ENCODE measurements at regions not wholly inside any gene's neighbourhood (a gene's known extent, or its start where the extent isn't known, plus 50 kb on each side); places are given as distances from the start of the nearest gene placed in this dataset.

- no peak overlapping the region for H3K4me2 ChIP-seq (replicated peaks; ENCODE audit: extremely low read depth, low read length, poor library complexity, severe bottlenecking)
- H3K36me3 ChIP-seq (replicated peaks in 1 of 2; ENCODE audit: control insufficient read depth in 1 of 2, insufficient read depth in 2 of 2, low read length in 2 of 2), result no peaks in the 10 kb centered on the region
- TF ChIP-seq, protein P1, sequence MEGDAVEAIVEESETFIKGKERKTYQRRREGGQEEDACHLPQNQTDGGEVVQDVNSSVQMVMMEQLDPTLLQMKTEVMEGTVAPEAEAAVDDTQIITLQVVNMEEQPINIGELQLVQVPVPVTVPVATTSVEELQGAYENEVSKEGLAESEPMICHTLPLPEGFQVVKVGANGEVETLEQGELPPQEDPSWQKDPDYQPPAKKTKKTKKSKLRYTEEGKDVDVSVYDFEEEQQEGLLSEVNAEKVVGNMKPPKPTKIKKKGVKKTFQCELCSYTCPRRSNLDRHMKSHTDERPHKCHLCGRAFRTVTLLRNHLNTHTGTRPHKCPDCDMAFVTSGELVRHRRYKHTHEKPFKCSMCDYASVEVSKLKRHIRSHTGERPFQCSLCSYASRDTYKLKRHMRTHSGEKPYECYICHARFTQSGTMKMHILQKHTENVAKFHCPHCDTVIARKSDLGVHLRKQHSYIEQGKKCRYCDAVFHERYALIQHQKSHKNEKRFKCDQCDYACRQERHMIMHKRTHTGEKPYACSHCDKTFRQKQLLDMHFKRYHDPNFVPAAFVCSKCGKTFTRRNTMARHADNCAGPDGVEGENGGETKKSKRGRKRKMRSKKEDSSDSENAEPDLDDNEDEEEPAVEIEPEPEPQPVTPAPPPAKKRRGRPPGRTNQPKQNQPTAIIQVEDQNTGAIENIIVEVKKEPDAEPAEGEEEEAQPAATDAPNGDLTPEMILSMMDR (IDR thresholded peaks at IDR 0.05), result no peak
- Mint-ChIP-seq H3K27ac (no peak overlapping the region), H3K36me3 (no peaks in the 10 kb centered on the region), H3K4me1 (peaks cover 13% of the 10 kb centered on the region), H3K27me3 (ENCODE audit: low read depth in 3 of 3) (peaks cover 0 to 2% (median 2%) of the 10 kb centered on the region in 3 donors), H3K9me3 (peaks cover 0 to 6% (median 0%) of the 10 kb centered on the region in 7 donors), H3K4me3 (no peak overlapping the region)
- no peaks in the 10 kb centered on the region for H3K27me3 ChIP-seq (ENCODE audit: control insufficient read depth in 2 of 2, insufficient read depth in 2 of 2, low read length in 2 of 2)
- intact Hi-C loops (cut with micrococcal nuclease), result no loop called here
- H3K79me2 ChIP-seq (ENCODE audit: insufficient read depth, low read length), result no peaks in the 10 kb centered on the region
- no peaks in the 10 kb centered on the region for H3K9me3 ChIP-seq (replicated peaks in 1 of 2; ENCODE audit: control insufficient read depth in 1 of 2, insufficient read depth in 1 of 2, low read length in 2 of 2)
- peaks cover 13% of the 10 kb centered on the region in 2 donors for H3K4me1 ChIP-seq (ENCODE audit: control insufficient read depth in 1 of 2, insufficient read depth in 2 of 2, low read length in 2 of 2)
- WGBS (ENCODE audit: insufficient coverage), result 83% methylated on average over 3 of the region's 4 CpGs
- DNase-seq, result no peak
- no peak overlapping the region for H3K4me3 ChIP-seq (replicated peaks in 1 of 3; ENCODE audit: low read depth in 2 of 3, low read length in 3 of 3)
- no peak overlapping the region for H2AFZ ChIP-seq (ENCODE audit: insufficient read depth, low read depth, low read length, poor library complexity, severe bottlenecking)
- no peak overlapping the region for H3K27ac ChIP-seq (ENCODE audit: low read depth in 1 of 2, low read length in 2 of 2)
- no peaks in the 10 kb centered on the region for H4K20me1 ChIP-seq (ENCODE audit: insufficient read depth, low read length)
- H3K9ac ChIP-seq (ENCODE audit: insufficient read depth, low read length, poor library complexity, severe bottlenecking), result no peak overlapping the region
Measured at GRCh38 chr21:35900539-35900938, 159.8 kb downstream of the SETD4 start.

DNA sequence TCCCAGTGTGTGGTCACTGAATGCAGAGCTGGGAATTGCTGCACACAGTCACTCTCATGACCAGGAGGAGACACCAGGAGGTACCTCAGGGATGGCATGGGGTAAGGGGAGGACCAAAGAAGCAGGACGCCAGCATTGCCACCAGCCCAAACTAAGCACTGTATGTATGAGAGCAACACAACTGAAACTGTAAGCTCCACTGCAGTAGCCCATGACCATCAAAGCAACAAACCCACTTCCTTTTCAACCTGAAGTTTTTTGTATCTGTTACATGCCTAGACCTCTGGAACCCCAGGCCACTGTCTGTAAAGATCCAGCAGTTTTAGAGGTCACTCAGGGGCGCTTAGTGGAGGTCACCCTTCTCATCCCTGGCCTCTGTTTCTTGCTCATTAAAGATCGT lies 164.3 kb downstream of the SETD4 start:
- H3K36me3 ChIP-seq (replicated peaks in 1 of 2; ENCODE audit: control insufficient read depth in 1 of 2, insufficient read depth in 2 of 2, low read length in 2 of 2), result no peaks in the 10 kb centered on the region
- Mint-ChIP-seq H3K27ac (no peak overlapping the region), H3K27me3 (ENCODE audit: low read depth in 3 of 3) (peaks cover 0 to 4% (median 0%) of the 10 kb centered on the region in 3 donors), H3K4me3 (no peak overlapping the region), H3K36me3 (no peaks in the 10 kb centered on the region), H3K9me3 (peaks cover 0 to 3% (median 0%) of the 10 kb centered on the region in 7 donors), H3K4me1 (no peaks in the 10 kb centered on the region)
- no peaks in the 10 kb centered on the region for H3K27me3 ChIP-seq (ENCODE audit: control insufficient read depth in 2 of 2, insufficient read depth in 2 of 2, low read length in 2 of 2)
- no peaks in the 10 kb centered on the region for H3K9me3 ChIP-seq (replicated peaks in 1 of 2; ENCODE audit: control insufficient read depth in 1 of 2, insufficient read depth in 1 of 2, low read length in 2 of 2)
- no peaks in the 10 kb centered on the region for H4K20me1 ChIP-seq (ENCODE audit: insufficient read depth, low read length)
- DNase-seq, result no peak
- intact Hi-C loops (cut with micrococcal nuclease), result no loop called here
- no peak overlapping the region for H3K4me2 ChIP-seq (replicated peaks; ENCODE audit: extremely low read depth, low read length, poor library complexity, severe bottlenecking)
- H3K27ac ChIP-seq (ENCODE audit: low read depth in 1 of 2, low read length in 2 of 2), result no peak overlapping the region
- H3K4me3 ChIP-seq (replicated peaks in 1 of 3; ENCODE audit: low read depth in 2 of 3, low read length in 3 of 3), result no peak overlapping the region
- WGBS (ENCODE audit: insufficient coverage), result 83% methylated on average over 2 of the region's 3 CpGs
- TF ChIP-seq, protein P1 (IDR thresholded peaks at IDR 0.05), result no peak
- no peak overlapping the region for H2AFZ ChIP-seq (ENCODE audit: insufficient read depth, low read depth, low read length, poor library complexity, severe bottlenecking)
- H3K79me2 ChIP-seq (ENCODE audit: insufficient read depth, low read length), result no peaks in the 10 kb centered on the region
- no peak overlapping the region for H3K9ac ChIP-seq (ENCODE audit: insufficient read depth, low read length, poor library complexity, severe bottlenecking)
- H3K4me1 ChIP-seq (ENCODE audit: control insufficient read depth in 1 of 2, insufficient read depth in 2 of 2, low read length in 2 of 2), result no peaks in the 10 kb centered on the region

Measured in CD14-positive monocyte (primary cell).